ENCODE measurements at regions not wholly inside any gene's neighbourhood (a gene's known extent, or its start where the extent isn't known, plus 50 kb on each side); places are given as distances from the start of the nearest gene placed in this dataset.

DNA sequence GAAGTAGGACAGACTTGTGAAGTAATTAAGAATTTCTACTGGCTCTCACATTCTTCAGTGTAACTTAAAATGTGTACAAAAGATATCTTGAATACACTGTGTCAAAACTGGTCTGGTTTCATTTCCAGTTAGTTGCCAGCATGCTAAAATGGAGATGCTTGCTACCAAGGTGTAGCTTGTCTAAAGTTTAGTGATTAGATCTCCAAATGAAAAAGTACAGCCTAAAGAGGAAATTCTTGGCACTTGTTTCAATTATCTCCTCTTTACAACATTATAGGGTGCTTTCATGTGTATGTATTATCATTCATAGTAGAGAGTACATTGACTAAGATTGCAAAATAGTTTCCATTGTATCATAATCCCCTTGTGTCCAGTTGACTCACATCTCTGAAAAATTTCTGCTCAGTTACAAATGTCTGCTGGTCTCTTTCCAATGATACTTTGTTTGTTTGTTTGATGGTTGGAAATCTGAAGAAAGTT lies 97.3 kb upstream of the SPRY1 start:
- H3K4me1 ChIP-seq: no peaks in the 10 kb centered on the region
- H3K27ac ChIP-seq: peak overlapping the region in 1 of 4 donors; percentile 7
- H3K4me3 ChIP-seq: no peak overlapping the region
- no peak for DNase-seq
- TF ChIP-seq CTCF (IDR thresholded peaks at IDR 0.05) (no peak), POLR2AphosphoS5 (IDR thresholded peaks at IDR 0.05) (peak; percentile 20 to 48 (median 33))
- intact Hi-C loops (cut with DNase I): no loop called here
- no peaks in the 10 kb centered on the region for H3K9me3 ChIP-seq
- no peaks in the 10 kb centered on the region for H3K36me3 ChIP-seq
- no peaks in the 10 kb centered on the region for H3K27me3 ChIP-seq

DNA sequence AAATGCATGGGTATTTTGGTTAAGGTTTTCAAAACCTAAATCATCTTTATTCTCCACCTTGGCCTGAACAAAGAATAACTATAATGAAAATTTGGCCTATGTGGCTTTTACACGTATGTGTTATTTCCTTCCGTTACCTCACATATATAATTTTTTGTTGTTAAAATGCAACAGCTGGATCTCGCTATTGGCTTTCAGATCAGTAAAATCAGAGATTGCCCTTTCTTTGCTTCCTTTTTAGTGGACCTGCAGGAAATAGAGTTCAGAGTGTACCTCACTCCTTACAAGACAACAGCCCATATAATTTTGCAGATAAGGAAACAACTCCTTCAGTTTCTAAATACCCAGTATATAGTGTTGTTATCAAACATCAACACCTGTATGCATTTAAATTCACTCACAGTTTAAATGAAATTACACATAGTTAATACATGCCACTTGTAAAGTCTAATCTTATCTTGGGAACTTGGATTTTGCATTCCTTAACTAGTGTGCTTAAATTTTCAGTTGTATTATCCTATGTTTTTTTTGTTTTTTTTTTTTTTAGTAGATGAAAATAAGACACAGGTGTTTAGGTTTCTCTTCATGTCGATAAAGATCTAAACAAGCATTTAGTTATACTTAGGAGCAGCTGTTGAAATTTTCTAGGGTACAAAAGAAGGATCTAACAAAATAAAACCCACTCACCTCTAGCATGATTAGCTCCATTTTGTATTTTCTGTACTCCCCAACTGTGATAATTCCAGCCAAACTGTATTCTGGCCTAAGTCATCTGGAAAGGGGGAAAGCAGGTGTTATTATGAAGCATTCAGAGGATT lies 96.2 kb upstream of the SPRY1 start:
- Histone ChIP-seq H3K4me1 (no peaks in the 10 kb centered on the region), H3K36me3 (no peaks in the 10 kb centered on the region), H3K9me3 (no peaks in the 10 kb centered on the region), H3K27me3 (no peaks in the 10 kb centered on the region), H3K27ac (no peak overlapping the region), H3K4me3 (no peak overlapping the region)
- TF ChIP-seq POLR2AphosphoS5 (IDR thresholded peaks at IDR 0.05): no peak
- no peak for TF ChIP-seq EP300 (IDR thresholded peaks at IDR 0.05)
- TF ChIP-seq CTCF (IDR thresholded peaks at IDR 0.05): no peak
- no peak for TF ChIP-seq POLR2A (IDR thresholded peaks at IDR 0.05)
- WGBS, 2 donors: 29 to 59% methylated on average over 4 of the region's 4 CpGs
- intact Hi-C loops (cut with DNase I): no loop called here
- no peak for DNase-seq

DNA sequence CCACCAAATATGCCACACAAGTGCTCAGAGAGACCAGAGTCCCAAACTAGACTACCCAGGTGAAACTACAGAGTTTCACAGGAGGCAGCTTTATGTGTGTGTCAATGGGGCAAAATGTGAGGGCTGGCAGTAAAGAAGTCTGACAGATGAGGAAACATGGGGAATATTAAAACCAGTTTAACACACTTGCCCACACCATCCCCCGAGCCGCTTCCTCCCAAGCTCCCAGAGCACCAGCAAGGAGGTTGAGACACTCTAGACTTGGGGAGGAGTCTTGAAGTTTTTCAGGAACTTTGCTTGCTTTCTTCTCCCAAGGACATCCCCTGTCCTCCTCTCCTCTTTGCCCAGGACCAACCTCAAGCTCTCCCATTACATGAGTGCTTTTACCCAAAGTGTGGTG lies 94.7 kb upstream of the SPRY1 start:
- WGBS, 2 donors: 100% methylated on average over 2 of the region's 2 CpGs
- no peak overlapping the region for H3K27ac ChIP-seq
- TF ChIP-seq CTCF (IDR thresholded peaks at IDR 0.05) (no peak), POLR2A (IDR thresholded peaks at IDR 0.05) (no peak), EP300 (IDR thresholded peaks at IDR 0.05) (no peak), POLR2AphosphoS5 (IDR thresholded peaks at IDR 0.05) (no peak)
- no peaks in the 10 kb centered on the region for H3K4me1 ChIP-seq
- no peaks in the 10 kb centered on the region for H3K27me3 ChIP-seq
- H3K4me3 ChIP-seq: no peak overlapping the region
- no peaks in the 10 kb centered on the region for H3K9me3 ChIP-seq
- DNase-seq: no peak
- H3K36me3 ChIP-seq: no peaks in the 10 kb centered on the region
- intact Hi-C loops (cut with DNase I): no loop called here

- no peaks in the 10 kb centered on the region for H3K36me3 ChIP-seq
- no peaks in the 10 kb centered on the region for H3K9me3 ChIP-seq
- WGBS, 2 donors: 80 to 95% methylated on average over 17 of the region's 17 CpGs
- peak overlapping the region in 1 of 4 donors; percentile 2 for H3K27ac ChIP-seq
- no peak for DNase-seq
- no peak overlapping the region for H3K4me3 ChIP-seq
- H3K4me1 ChIP-seq: no peaks in the 10 kb centered on the region
- intact Hi-C loops (cut with DNase I): no loop called here
- H3K27me3 ChIP-seq: no peaks in the 10 kb centered on the region
- no peak for TF ChIP-seq CTCF (IDR thresholded peaks at IDR 0.05)
- no peak for TF ChIP-seq EP300 (IDR thresholded peaks at IDR 0.05)
- no peak for TF ChIP-seq POLR2A (IDR thresholded peaks at IDR 0.05)
- no peak for TF ChIP-seq POLR2AphosphoS5 (IDR thresholded peaks at IDR 0.05)
These were observed 92.2 kb upstream of the SPRY1 start for GRCh38 chr4:123304151-123304964.
